GM03348 (cell line): ENCODE measurements at regions not wholly inside any gene's neighbourhood (a gene's known extent, or its start where the extent isn't known, plus 50 kb on each side); places are given as distances from the start of the nearest gene placed in this dataset.

ENCODE experiments used
- DNase-seq: peaks from one replicate; pipeline ENCODE4 v3.0.0; 2012; ENCODE audit warnings: low spot score

GRCh38 chr13:83219832-83220231 lies 662.4 kb downstream of the SLITRK1 start:
- DNase-seq, result no peak

- no peak for DNase-seq
Measured at GRCh38 chr13:83216479-83217245, 665.6 kb downstream of the SLITRK1 start.

- DNase-seq, result peak; percentile 46
Measured at GRCh38 chr13:83215627-83216026, 666.6 kb downstream of the SLITRK1 start.

GRCh38 chr13:83214452-83214851 lies 667.8 kb downstream of the SLITRK1 start:
- no peak for DNase-seq

GRCh38 chr13:83211301-83211700 lies 671.0 kb downstream of the SLITRK1 start:
- DNase-seq, result no peak

GRCh38 chr13:83204886-83205285 lies 677.4 kb downstream of the SLITRK1 start:
- no peak for DNase-seq

GRCh38 chr13:83201506-83201905 lies 680.8 kb downstream of the SLITRK1 start:
- DNase-seq, result no peak

- DNase-seq, result no peak
Measured at GRCh38 chr13:83197316-83197715, 685.0 kb downstream of the SLITRK1 start.

- DNase-seq, result no peak
Measured at GRCh38 chr13:83190020-83190419, 692.3 kb downstream of the SLITRK1 start.

GRCh38 chr13:83184819-83185218 lies 697.5 kb downstream of the SLITRK1 start:
- peak; percentile 23 for DNase-seq

- no peak for DNase-seq
Measured at GRCh38 chr13:83184150-83184475, 698.2 kb downstream of the SLITRK1 start.

GRCh38 chr13:83183439-83184149 lies 698.7 kb downstream of the SLITRK1 start:
- DNase-seq, result no peak

GRCh38 chr13:83182845-83183244 lies 699.4 kb downstream of the SLITRK1 start:
- DNase-seq, result no peak

- DNase-seq, result no peak
Measured at GRCh38 chr13:83178008-83178407, 704.3 kb downstream of the SLITRK1 start.

- no peak for DNase-seq
Measured at GRCh38 chr13:83168590-83168989, 713.7 kb downstream of the SLITRK1 start.

- no peak for DNase-seq
Measured at GRCh38 chr13:83167203-83167602, 715.1 kb downstream of the SLITRK1 start.

GRCh38 chr13:83166550-83166949 lies 715.7 kb downstream of the SLITRK1 start:
- DNase-seq, result no peak

- no peak for DNase-seq
Measured at GRCh38 chr13:83162493-83162892, 719.8 kb downstream of the SLITRK1 start.

- DNase-seq, result no peak
Measured at GRCh38 chr13:83153848-83154247, 728.4 kb downstream of the SLITRK1 start.

- DNase-seq, result peak; percentile 24
Measured at GRCh38 chr13:83151308-83151660, 731.0 kb downstream of the SLITRK1 start.

- peak; percentile 4 for DNase-seq
Measured at GRCh38 chr13:83150616-83151307, 731.5 kb downstream of the SLITRK1 start.

GRCh38 chr13:83136660-83137059 lies 745.6 kb downstream of the SLITRK1 start:
- no peak for DNase-seq

- no peak for DNase-seq
Measured at GRCh38 chr13:83125791-83126190, 756.5 kb downstream of the SLITRK1 start.
